Endothelial cell of umbilical vein (primary cell): ENCODE measurements at regions not wholly inside any gene's neighbourhood (a gene's known extent, or its start where the extent isn't known, plus 50 kb on each side); places are given as distances from the start of the nearest gene placed in this dataset.

Experiments
- BruUV-seq: library from RNA; stranded (reverse); fragments of 400-500 nt; replicated peaks from 2 replicates; lab custom pipeline; 2021; lab: Mats Ljungman, UMichigan
- CTCF ChIA-PET: fragments of 300-600, 350-600 bp; sonication (Branson Sonifier 250); formaldehyde crosslinking; loops from one replicate; lab custom pipeline; 2021; ENCODE audit warnings: antibody characterized with exemption, inconsistent platforms; lab: Charles Lee
- POLR2A ChIA-PET: fragments of 300-600, 350-600 bp; sonication (Branson Sonifier 250); formaldehyde crosslinking; loops from one replicate; lab custom pipeline; 2021; ENCODE audit warnings: antibody characterized with exemption, inconsistent platforms; lab: Charles Lee
- DNase-seq: peaks from one replicate; pipeline ENCODE4 v3.0.0-alpha.2; 2011; ENCODE audit warnings: low read depth, low spot score
- FAIRE-seq: peaks from 2 replicates; lab custom pipeline; 2011; peaks lifted over from hg19 to GRCh38; lab: Jason Lieb, UNC
- H2AFZ ChIP-seq: 2 replicates; pipeline ENCODE4 v1.6.0; 2012; ENCODE audit warnings: low read depth, low read length, control low read depth, inconsistent platforms
- H3K27ac ChIP-seq: 2 replicates; pipeline ENCODE4 v1.5.1; 2011; ENCODE audit warnings: low read depth, mild to moderate bottlenecking, control low read depth, low read length, moderate library complexity; ENCODE audit not compliant: insufficient read depth
- H3K27me3 ChIP-seq, 2 experiments: 2 replicates each; pipeline versions ENCODE4 v1.6.0 to v1.6.1; 2011; ENCODE audit warnings: low read length in 2 of 2, mixed read lengths in 1 of 2; ENCODE audit not compliant: control insufficient read depth in 2 of 2, insufficient read depth in 2 of 2
- H3K36me3 ChIP-seq, 2 experiments: 2 replicates in 1 of 2; 3 replicates in 1 of 2; pipeline ENCODE4 v1.5.1; 2011; ENCODE audit warnings: low read length in 2 of 2, mild to moderate bottlenecking in 1 of 2, moderate library complexity in 1 of 2; ENCODE audit not compliant: control insufficient read depth in 2 of 2, insufficient read depth in 2 of 2; ENCODE audit errors: extremely low read depth in 1 of 2
- H3K4me1 ChIP-seq: 3 replicates; pipeline ENCODE4 v1.5.1; 2011; ENCODE audit warnings: mild to moderate bottlenecking, low read length; ENCODE audit not compliant: control insufficient read depth, insufficient read depth; ENCODE audit errors: extremely low read depth
- H3K4me2 ChIP-seq: 2 replicates; pipeline ENCODE4 v1.6.1; 2011; ENCODE audit warnings: low read length, control low read depth, mixed read lengths; ENCODE audit not compliant: insufficient read depth
- H3K4me3 ChIP-seq, 3 experiments: fragments of 200-600 bp in 1 of 3; sonication (generic), shearing (Covaris generic) in 1 of 3; replicated peaks in 1 of 3; 2 replicates each; pipeline ENCODE4 v1.5.1; 2011 to 2016; ENCODE audit warnings: control low read depth in 3 of 3, low read length in 3 of 3, mild to moderate bottlenecking in 2 of 3, inconsistent platforms in 1 of 3, low read depth in 1 of 3, moderate library complexity in 1 of 3; ENCODE audit not compliant: insufficient read depth in 1 of 3
- H3K79me2 ChIP-seq: 2 replicates; pipeline ENCODE4 v1.6.0; 2012; ENCODE audit warnings: low read length, inconsistent platforms; ENCODE audit not compliant: control insufficient read depth, insufficient read depth
- H3K9ac ChIP-seq: replicated peaks from 2 replicates; pipeline ENCODE3; 2011; ENCODE audit warnings: low read length, control low read depth; ENCODE audit not compliant: insufficient read depth; ENCODE audit errors: extremely low read depth
- H3K9me1 ChIP-seq: replicated peaks from 3 replicates; pipeline ENCODE4 v1.6.0; 2011; ENCODE audit warnings: mild to moderate bottlenecking, low read length; ENCODE audit not compliant: control insufficient read depth, insufficient read depth; ENCODE audit errors: extremely low read depth
- H3K9me3 ChIP-seq: replicated peaks from 2 replicates; pipeline ENCODE4 v1.5.1; 2012; ENCODE audit warnings: low read length, inconsistent platforms; ENCODE audit not compliant: control insufficient read depth, insufficient read depth
- H4K20me1 ChIP-seq: replicated peaks from 2 replicates; pipeline ENCODE3; 2011; ENCODE audit warnings: mild to moderate bottlenecking, low read length; ENCODE audit not compliant: control insufficient read depth, insufficient read depth; ENCODE audit errors: extremely low read depth
- CTCF ChIP-seq, 2 donors: IDR thresholded peaks; 1 replicate in 1 of 2; 2 replicates in 1 of 2; pipeline ENCODE4 v1.5.1; 2011; ENCODE audit warnings: low read length in 2 of 2, mild to moderate bottlenecking in 2 of 2, moderate library complexity in 2 of 2, control low read depth in 1 of 2, inconsistent platforms in 1 of 2, low read depth in 1 of 2; ENCODE audit not compliant: insufficient read depth in 1 of 2; ENCODE audit errors: extremely low read depth in 1 of 2
- EZH2 ChIP-seq: IDR thresholded peaks from 2 replicates; pipeline ENCODE4 v1.6.1; 2012; ENCODE audit warnings: borderline replicate concordance, low read depth, mild to moderate bottlenecking, moderate library complexity, low read length, inconsistent platforms; ENCODE audit not compliant: severe bottlenecking
- FOS ChIP-seq: IDR thresholded peaks from 2 replicates; pipeline ENCODE4 v1.6.1; 2011; ENCODE audit warnings: mild to moderate bottlenecking, low read length, moderate library complexity, borderline replicate concordance; ENCODE audit not compliant: insufficient read depth
- GATA2 ChIP-seq: IDR thresholded peaks from 2 replicates; pipeline ENCODE4 v1.7.0; 2011; ENCODE audit warnings: low read depth, mild to moderate bottlenecking, moderate library complexity, mixed read lengths, low read length; ENCODE audit not compliant: insufficient read length, insufficient read depth
- JUN ChIP-seq: IDR thresholded peaks from 2 replicates; pipeline ENCODE4 v1.6.1; 2011; ENCODE audit warnings: borderline replicate concordance, low read depth; ENCODE audit not compliant: insufficient read length, insufficient read depth
- MAX ChIP-seq: IDR thresholded peaks from 2 replicates; pipeline ENCODE4 v1.6.1; 2011; ENCODE audit not compliant: insufficient read depth, insufficient read length
- MYC ChIP-seq: IDR thresholded peaks from one replicate; pipeline ENCODE4 v1.6.1; 2011; ENCODE audit warnings: mild to moderate bottlenecking, low read depth, low read length
- POLR2A ChIP-seq: IDR thresholded peaks from 2 replicates; pipeline ENCODE4 v1.6.1; 2012; ENCODE audit warnings: low read depth, mild to moderate bottlenecking, control low read depth, low read length
- POLR2AphosphoS5 ChIP-seq: IDR thresholded peaks from 2 replicates; pipeline ENCODE4 v1.6.1; 2012; ENCODE audit warnings: low read depth, mild to moderate bottlenecking, control low read depth, low read length, moderate library complexity; ENCODE audit not compliant: insufficient read depth
- dilution Hi-C: fragments of 300-500 bp; cut with MboI; formaldehyde crosslinking; loops from one replicate; pipeline ENCODE4 v1.15.0; 2019; ENCODE audit warnings: low sequenced_read_pairs; ENCODE audit not compliant: extremely low pct_ligation_motif_present
- intact Hi-C: fragments of 100-400 bp; cut with micrococcal nuclease; formaldehyde crosslinking; loops from one replicate; pipeline ENCODE4 v1.10.0; 2022

GRCh38 chr10:56091872-56092271 lies 269.2 kb downstream of the ZWINT start:
- Histone ChIP-seq H3K4me3 (no peak overlapping the region), H3K4me2 (no peak overlapping the region), H3K79me2 (no peaks in the 10 kb centered on the region), H2AFZ (no peak overlapping the region), H3K27ac (no peak overlapping the region), H3K9me3 (peaks cover 2% of the 10 kb centered on the region), H3K36me3 (no peaks in the 10 kb centered on the region), H4K20me1 (no peaks in the 10 kb centered on the region), H3K9me1 (no peaks in the 10 kb centered on the region), H3K27me3 (no peaks in the 10 kb centered on the region), H3K4me1 (no peaks in the 10 kb centered on the region), H3K9ac (no peak overlapping the region)
- DNase-seq (no peak), FAIRE-seq (no peak)
- ChIA-PET CTCF (no interaction called here), POLR2A (no interaction called here)
- no peak for TF ChIP-seq GATA2
- no peak for TF ChIP-seq FOS
- no peak for TF ChIP-seq CTCF (IDR thresholded peaks at IDR 0.05; ENCODE audit: extremely low read depth in 1 of 2, insufficient read depth in 1 of 2, low read depth in 1 of 2, low read length in 2 of 2)
- no peak for TF ChIP-seq MYC
- TF ChIP-seq POLR2AphosphoS5: no peak
- TF ChIP-seq EZH2: no peak
- dilution Hi-C loops: no loop called here
- no TSS peak for BruUV-seq
- intact Hi-C loops: no loop called here

- CTCF ChIA-PET: no interaction called here
- no peak overlapping the region for H3K4me3 ChIP-seq
- dilution Hi-C loops: no loop called here
- H3K36me3 ChIP-seq: no peaks in the 10 kb centered on the region
- H3K4me1 ChIP-seq: no peaks in the 10 kb centered on the region
- FAIRE-seq (no peak), DNase-seq (no peak)
- H3K79me2 ChIP-seq: no peaks in the 10 kb centered on the region
- no peak for TF ChIP-seq POLR2AphosphoS5
- no peak for TF ChIP-seq MAX
- TF ChIP-seq GATA2: no peak
- no peak for TF ChIP-seq EZH2
- TF ChIP-seq FOS: no peak
- no peak for TF ChIP-seq JUN
- no peak for TF ChIP-seq CTCF (IDR thresholded peaks at IDR 0.05; ENCODE audit: extremely low read depth in 1 of 2, insufficient read depth in 1 of 2, low read depth in 1 of 2, low read length in 2 of 2)
- TF ChIP-seq MYC: no peak
- no peak for TF ChIP-seq POLR2A
- no peaks in the 10 kb centered on the region for H3K27me3 ChIP-seq
- POLR2A ChIA-PET: no interaction called here
- no peak overlapping the region for H3K27ac ChIP-seq
- H2AFZ ChIP-seq: no peak overlapping the region
- H3K9me1 ChIP-seq: no peaks in the 10 kb centered on the region
- peaks cover 5% of the 10 kb centered on the region for H3K9me3 ChIP-seq
- intact Hi-C loops: no loop called here
- BruUV-seq: no TSS peak
- no peaks in the 10 kb centered on the region for H4K20me1 ChIP-seq
- no peak overlapping the region for H3K9ac ChIP-seq
- H3K4me2 ChIP-seq: no peak overlapping the region
Observed at GRCh38 chr10:56090914-56091540, 270.0 kb downstream of the ZWINT start.
